ACHN (cell line): ENCODE measurements at regions not wholly inside any gene's neighbourhood (a gene's known extent, or its start where the extent isn't known, plus 50 kb on each side); places are given as distances from the start of the nearest gene placed in this dataset.
"Not testable (repeated sequence)": the region's sequence is repeated elsewhere in the genome, so short reads cannot be mapped to it uniquely, and the experiment has no call there.

Source experiments
- DNase-seq: peaks from one replicate; pipeline ENCODE4 v3.0.0-alpha.2; 2015
- in situ Hi-C: cut with HindIII; loops from 2 replicates; pipeline ENCODE4 v1.10.0; 2017; ENCODE audit warnings: low sequenced_read_pairs, low pct_ligation_motif_present, low pct_unique_long_range_greater_than_20kb

GRCh38 chr14:24744641-24745040 is 110.7 kb upstream of the GZMB start:
- in situ Hi-C loops = no loop called here
- DNase-seq = no peak

- no peak for DNase-seq
- in situ Hi-C loops = no loop called here
Observed at GRCh38 chr14:24741871-24742270, 107.9 kb upstream of the GZMB start.

- in situ Hi-C loops = no loop called here
- DNase-seq = no peak
Observed at GRCh38 chr14:24735984-24736630, 102.1 kb upstream of the GZMB start.

GRCh38 chr14:24734917-24735500 is 101.0 kb upstream of the GZMB start:
- DNase-seq = peak; percentile 53
- in situ Hi-C loops = no loop called here

GRCh38 chr14:24726480-24726879 is 92.5 kb upstream of the GZMB start:
- in situ Hi-C loops = no loop called here
- no peak for DNase-seq

GRCh38 chr14:24725311-24725710 is 91.3 kb upstream of the GZMB start:
- DNase-seq = no peak
- in situ Hi-C loops = no loop called here

- in situ Hi-C loops = no loop called here
- DNase-seq = no peak
Observed at GRCh38 chr14:24721775-24722174, 87.8 kb upstream of the GZMB start.

GRCh38 chr14:24715239-24715638 is 81.2 kb upstream of the GZMB start:
- in situ Hi-C loops = no loop called here
- DNase-seq = no peak

- no peak for DNase-seq
- in situ Hi-C loops = no loop called here
Observed at GRCh38 chr14:24713404-24713803, 79.4 kb upstream of the GZMB start.

- in situ Hi-C loops = no loop called here
- no peak for DNase-seq
Observed at GRCh38 chr14:24712909-24713308, 78.9 kb upstream of the GZMB start.

- in situ Hi-C loops = no loop called here
Observed at GRCh38 chr14:24712374-24712773, 78.4 kb upstream of the GZMB start.

GRCh38 chr14:24710403-24711112 is 76.6 kb upstream of the GZMB start:
- DNase-seq = peak; percentile 47
- in situ Hi-C loops = no loop called here

More at GRCh38 chr14:24712374-24712773, 78.4 kb upstream of the GZMB start:
- DNase-seq = no peak

GRCh38 chr14:24708684-24709083 is 74.7 kb upstream of the GZMB start:
- DNase-seq = no peak
- in situ Hi-C loops = no loop called here

- in situ Hi-C loops = no loop called here
- no peak for DNase-seq
Observed at GRCh38 chr14:24706351-24706750, 72.4 kb upstream of the GZMB start.

- DNase-seq = no peak
- in situ Hi-C loops = no loop called here
Observed at GRCh38 chr14:24705840-24706239, 71.8 kb upstream of the GZMB start.

GRCh38 chr14:24701062-24701461 is 67.1 kb upstream of the GZMB start:
- in situ Hi-C loops = no loop called here
- no peak for DNase-seq

- no peak for DNase-seq
- in situ Hi-C loops = no loop called here
Observed at GRCh38 chr14:24700511-24700910, 66.5 kb upstream of the GZMB start.

- DNase-seq = no peak
- in situ Hi-C loops = no loop called here
Observed at GRCh38 chr14:24699052-24699451, 65.1 kb upstream of the GZMB start.

GRCh38 chr14:24696280-24696920 is 62.4 kb upstream of the GZMB start:
- DNase-seq, in situ Hi-C loops: not testable (repeated sequence)
